WTC11 (cell line): ENCODE measurements at regions not wholly inside any gene's neighbourhood (a gene's known extent, or its start where the extent isn't known, plus 50 kb on each side); places are given as distances from the start of the nearest gene placed in this dataset.

Experiments
- ATAC-seq: fragments of 200-7000 bp; cut with Tn5 transposase; 2 replicates; pipeline ENCODE4 v1.10.0; 2021; ENCODE audit warnings: mild to moderate bottlenecking, moderate library complexity
- CTCF ChIA-PET: fragments of 300-600 bp; sonication (Branson Sonifier 250); formaldehyde crosslinking; loops from one replicate; lab custom pipeline; 2021; ENCODE audit warnings: antibody characterized with exemption; lab: Charles Lee
- POLR2A ChIA-PET: fragments of 350-600 bp; sonication (Branson Sonifier 250); formaldehyde crosslinking; loops from one replicate; lab custom pipeline; 2021; ENCODE audit warnings: antibody characterized with exemption; lab: Charles Lee
- DNase-seq: peaks from one replicate; pipeline ENCODE4 v3.0.0; 2021; ENCODE audit warnings: low spot score
- H3K27ac Mint-ChIP-seq: 2 replicates; pipeline ENCODE4 v1.8.0; 2021; ENCODE audit warnings: mixed read lengths
- H3K27me3 Mint-ChIP-seq: 2 replicates; pipeline ENCODE4 v1.8.0; 2021; ENCODE audit warnings: low read depth, mild to moderate bottlenecking, moderate library complexity, mixed read lengths
- H3K36me3 Mint-ChIP-seq: 2 replicates; pipeline ENCODE4 v1.8.0; 2021; ENCODE audit warnings: mixed read lengths
- H3K4me1 Mint-ChIP-seq: 2 replicates; pipeline ENCODE4 v1.8.0; 2022; ENCODE audit warnings: mixed read lengths
- H3K4me3 Mint-ChIP-seq: 2 replicates; pipeline ENCODE4 v1.8.0; 2021; ENCODE audit warnings: mild to moderate bottlenecking, moderate library complexity, mixed read lengths
- H3K9me3 Mint-ChIP-seq: 2 replicates; pipeline ENCODE4 v1.8.0; 2021; ENCODE audit warnings: mixed read lengths
- ATF1 ChIP-seq: sonication (generic); formaldehyde crosslinking; IDR thresholded peaks from 2 replicates; pipeline ENCODE4 v1.8.1; 2023; ENCODE audit warnings: mild to moderate bottlenecking, moderate library complexity, missing genetic modification reagents
- CREB1 ChIP-seq: sonication (generic); formaldehyde crosslinking; IDR thresholded peaks from 2 replicates; pipeline ENCODE4 v1.8.0; 2023; ENCODE audit warnings: mild to moderate bottlenecking, missing genetic modification reagents
- ETV6 ChIP-seq: sonication (generic); formaldehyde crosslinking; IDR thresholded peaks from 2 replicates; pipeline ENCODE4 v1.8.1; 2022; ENCODE audit warnings: mild to moderate bottlenecking, missing genetic modification reagents
- FOXJ3 ChIP-seq: sonication (generic); formaldehyde crosslinking; IDR thresholded peaks from 2 replicates; pipeline ENCODE4 v1.9.0; 2021; ENCODE audit warnings: missing genetic modification reagents, mild to moderate bottlenecking, borderline replicate concordance
- FOXK1 ChIP-seq: sonication (generic); formaldehyde crosslinking; IDR thresholded peaks from 2 replicates; pipeline ENCODE4 v1.8.0; 2022; ENCODE audit warnings: mild to moderate bottlenecking, moderate library complexity, missing genetic modification reagents
- GTF2I ChIP-seq: fragments of 250-450 bp; sonication (Bioruptor Pico); conservative IDR thresholded peaks from 2 replicates; pipeline ENCODE4 v1.4.0; 2021; ENCODE audit warnings: mild to moderate bottlenecking
- JAZF1 ChIP-seq: fragments of 250-450 bp; sonication (Bioruptor Pico); IDR thresholded peaks from 2 replicates; pipeline ENCODE4 v1.9.0; 2021; ENCODE audit warnings: moderate library complexity, mild to moderate bottlenecking, inconsistent platforms
- JUN ChIP-seq: sonication (generic); formaldehyde crosslinking; IDR thresholded peaks from 2 replicates; pipeline ENCODE4 v1.8.0; 2023; ENCODE audit warnings: mild to moderate bottlenecking, missing genetic modification reagents
- MYBL2 ChIP-seq: sonication (generic); formaldehyde crosslinking; IDR thresholded peaks from 2 replicates; pipeline ENCODE4 v1.8.1; 2023; ENCODE audit warnings: mild to moderate bottlenecking, moderate library complexity, missing genetic modification reagents
- NFATC4 ChIP-seq: fragments of 250-450 bp; sonication (Bioruptor Pico); IDR thresholded peaks from 2 replicates; pipeline ENCODE4 v1.9.0; 2021; ENCODE audit warnings: mild to moderate bottlenecking
- NR1H2 ChIP-seq: sonication (generic); formaldehyde crosslinking; IDR thresholded peaks from 2 replicates; pipeline ENCODE4 v1.9.0; 2021; ENCODE audit warnings: mild to moderate bottlenecking, moderate library complexity, missing genetic modification reagents
- NR2C2 ChIP-seq: sonication (generic); formaldehyde crosslinking; IDR thresholded peaks from 2 replicates; pipeline ENCODE4 v1.8.0; 2022; ENCODE audit warnings: mild to moderate bottlenecking, missing genetic modification reagents
- RORB ChIP-seq: fragments of 250-450 bp; sonication (Bioruptor Pico); IDR thresholded peaks from 2 replicates; pipeline ENCODE4 v1.9.0; 2021; ENCODE audit warnings: mild to moderate bottlenecking
- SP1 ChIP-seq: sonication (generic); formaldehyde crosslinking; conservative IDR thresholded peaks from 2 replicates; pipeline ENCODE4 v1.8.1; 2022; ENCODE audit warnings: missing genetic modification reagents
- TEAD1 ChIP-seq: sonication (generic); formaldehyde crosslinking; IDR thresholded peaks from 2 replicates; pipeline ENCODE4 v1.8.0; 2022; ENCODE audit warnings: mild to moderate bottlenecking, missing genetic modification reagents
- TEAD4 ChIP-seq: sonication (generic); formaldehyde crosslinking; IDR thresholded peaks from 2 replicates; pipeline ENCODE4 v1.8.0; 2022; ENCODE audit warnings: mild to moderate bottlenecking, missing genetic modification reagents
- TP53 ChIP-seq: sonication (generic); formaldehyde crosslinking; IDR thresholded peaks from 2 replicates; pipeline ENCODE4 v1.8.1; 2023; ENCODE audit warnings: mild to moderate bottlenecking, missing genetic modification reagents
- ZNF121 ChIP-seq: sonication (generic); formaldehyde crosslinking; IDR thresholded peaks from 2 replicates; pipeline ENCODE4 v1.8.0; 2023; ENCODE audit warnings: missing genetic modification reagents
- ZNF138 ChIP-seq: sonication (generic); formaldehyde crosslinking; conservative IDR thresholded peaks from 2 replicates; pipeline ENCODE4 v1.8.1; 2022; ENCODE audit warnings: mild to moderate bottlenecking, moderate library complexity, missing genetic modification reagents
- ZNF423 ChIP-seq: fragments of 250-450 bp; sonication (Bioruptor Pico); IDR thresholded peaks from 2 replicates; pipeline ENCODE4 v2.1.2; 2022; ENCODE audit warnings: mild to moderate bottlenecking, moderate library complexity
- TF ChIP-seq, protein P1 (sequence below): sonication (generic); formaldehyde crosslinking; IDR thresholded peaks from 2 replicates; pipeline ENCODE4 v1.8.0; 2022; ENCODE audit warnings: mild to moderate bottlenecking, missing genetic modification reagents
- TF ChIP-seq, protein P2 (sequence below): fragments of 250-450 bp; sonication (Bioruptor Pico); IDR thresholded peaks from 2 replicates; pipeline ENCODE4 v1.8.0; 2021; ENCODE audit warnings: mild to moderate bottlenecking
- TF ChIP-seq, protein P3 (sequence below): sonication (generic); formaldehyde crosslinking; IDR thresholded peaks from 2 replicates; pipeline ENCODE4 v1.8.1; 2023; ENCODE audit warnings: mild to moderate bottlenecking, missing genetic modification reagents, moderate library complexity
- TF ChIP-seq, protein P4 (sequence below): sonication (generic); formaldehyde crosslinking; IDR thresholded peaks from 2 replicates; pipeline ENCODE4 v1.8.1; 2022; ENCODE audit warnings: mild to moderate bottlenecking, moderate library complexity, missing genetic modification reagents

DNA sequence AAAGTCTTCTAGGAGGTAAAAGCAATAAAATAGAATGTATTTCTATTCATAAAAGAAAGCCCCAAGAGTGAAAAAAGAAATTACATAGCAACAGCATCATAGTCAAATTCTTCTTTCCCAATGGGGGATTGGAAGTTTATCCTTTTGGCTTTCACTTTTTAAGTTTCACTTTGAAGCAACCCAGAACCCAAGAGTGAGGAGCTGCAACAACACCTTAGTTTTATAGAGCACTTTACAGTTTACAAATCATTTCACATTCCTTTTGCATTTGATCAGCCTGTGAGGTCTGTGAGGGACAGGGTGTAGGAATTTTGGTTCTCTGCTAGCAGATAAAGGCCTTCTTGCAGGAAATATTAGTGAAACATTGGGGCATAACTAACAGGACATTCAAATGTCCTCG, 112.0 kb upstream of the NDP start (continued):
- TF ChIP-seq, protein P1, sequence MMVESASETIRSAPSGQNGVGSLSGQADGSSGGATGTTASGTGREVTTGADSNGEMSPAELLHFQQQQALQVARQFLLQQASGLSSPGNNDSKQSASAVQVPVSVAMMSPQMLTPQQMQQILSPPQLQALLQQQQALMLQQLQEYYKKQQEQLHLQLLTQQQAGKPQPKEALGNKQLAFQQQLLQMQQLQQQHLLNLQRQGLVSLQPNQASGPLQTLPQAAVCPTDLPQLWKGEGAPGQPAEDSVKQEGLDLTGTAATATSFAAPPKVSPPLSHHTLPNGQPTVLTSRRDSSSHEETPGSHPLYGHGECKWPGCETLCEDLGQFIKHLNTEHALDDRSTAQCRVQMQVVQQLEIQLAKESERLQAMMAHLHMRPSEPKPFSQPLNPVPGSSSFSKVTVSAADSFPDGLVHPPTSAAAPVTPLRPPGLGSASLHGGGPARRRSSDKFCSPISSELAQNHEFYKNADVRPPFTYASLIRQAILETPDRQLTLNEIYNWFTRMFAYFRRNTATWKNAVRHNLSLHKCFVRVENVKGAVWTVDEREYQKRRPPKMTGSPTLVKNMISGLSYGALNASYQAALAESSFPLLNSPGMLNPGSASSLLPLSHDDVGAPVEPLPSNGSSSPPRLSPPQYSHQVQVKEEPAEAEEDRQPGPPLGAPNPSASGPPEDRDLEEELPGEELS (CRISPR knock-in tag), result no peak
- TF ChIP-seq MYBL2 (CRISPR knock-in tag) (no peak), TP53 (no peak), FOXK1 (CRISPR knock-in tag) (no peak), NFATC4 (no peak), ZNF121 (CRISPR knock-in tag) (no peak), TEAD4 (no peak), NR1H2 (CRISPR knock-in tag) (no peak), ZNF138 (no peak)
- TF ChIP-seq, protein P2, sequence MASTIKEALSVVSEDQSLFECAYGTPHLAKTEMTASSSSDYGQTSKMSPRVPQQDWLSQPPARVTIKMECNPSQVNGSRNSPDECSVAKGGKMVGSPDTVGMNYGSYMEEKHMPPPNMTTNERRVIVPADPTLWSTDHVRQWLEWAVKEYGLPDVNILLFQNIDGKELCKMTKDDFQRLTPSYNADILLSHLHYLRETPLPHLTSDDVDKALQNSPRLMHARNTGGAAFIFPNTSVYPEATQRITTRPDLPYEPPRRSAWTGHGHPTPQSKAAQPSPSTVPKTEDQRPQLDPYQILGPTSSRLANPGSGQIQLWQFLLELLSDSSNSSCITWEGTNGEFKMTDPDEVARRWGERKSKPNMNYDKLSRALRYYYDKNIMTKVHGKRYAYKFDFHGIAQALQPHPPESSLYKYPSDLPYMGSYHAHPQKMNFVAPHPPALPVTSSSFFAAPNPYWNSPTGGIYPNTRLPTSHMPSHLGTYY (CRISPR knock-in tag), result no peak

DNA sequence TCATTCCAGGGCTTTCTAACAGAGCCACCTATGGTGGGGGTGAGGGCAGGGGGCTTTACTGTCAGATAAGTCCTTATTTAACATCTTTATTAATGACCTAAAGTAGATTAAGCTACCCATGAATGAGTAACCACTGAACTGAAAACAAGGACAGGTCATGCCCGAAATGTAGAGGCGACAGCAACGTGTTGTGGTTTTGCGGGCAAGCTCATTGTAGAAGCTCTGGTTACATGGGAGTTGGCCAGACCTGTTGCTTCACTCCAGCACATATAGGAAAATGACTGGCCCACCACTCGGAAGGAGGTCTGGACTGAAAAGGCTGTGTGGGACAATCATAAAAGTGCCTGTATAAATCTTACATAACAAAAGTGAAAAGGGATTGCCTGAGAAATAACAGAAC, 109.6 kb upstream of the NDP start:
- TF ChIP-seq, protein P3, sequence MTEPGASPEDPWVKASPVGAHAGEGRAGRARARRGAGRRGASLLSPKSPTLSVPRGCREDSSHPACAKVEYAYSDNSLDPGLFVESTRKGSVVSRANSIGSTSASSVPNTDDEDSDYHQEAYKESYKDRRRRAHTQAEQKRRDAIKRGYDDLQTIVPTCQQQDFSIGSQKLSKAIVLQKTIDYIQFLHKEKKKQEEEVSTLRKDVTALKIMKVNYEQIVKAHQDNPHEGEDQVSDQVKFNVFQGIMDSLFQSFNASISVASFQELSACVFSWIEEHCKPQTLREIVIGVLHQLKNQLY (CRISPR knock-in tag), result no peak
- TF ChIP-seq, protein P4, sequence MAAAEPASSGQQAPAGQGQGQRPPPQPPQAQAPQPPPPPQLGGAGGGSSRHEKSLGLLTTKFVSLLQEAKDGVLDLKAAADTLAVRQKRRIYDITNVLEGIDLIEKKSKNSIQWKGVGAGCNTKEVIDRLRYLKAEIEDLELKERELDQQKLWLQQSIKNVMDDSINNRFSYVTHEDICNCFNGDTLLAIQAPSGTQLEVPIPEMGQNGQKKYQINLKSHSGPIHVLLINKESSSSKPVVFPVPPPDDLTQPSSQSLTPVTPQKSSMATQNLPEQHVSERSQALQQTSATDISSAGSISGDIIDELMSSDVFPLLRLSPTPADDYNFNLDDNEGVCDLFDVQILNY (CRISPR knock-in tag), result no peak
- no peak for TF ChIP-seq FOXJ3
- no peak for TF ChIP-seq CREB1
- no peak for TF ChIP-seq JUN (CRISPR knock-in tag)
- TF ChIP-seq SP1, result no peak
- Mint-ChIP-seq H3K9me3 (peaks cover 10% of the 10 kb centered on the region), H3K27me3 (no peaks in the 10 kb centered on the region), H3K27ac (no peak overlapping the region), H3K36me3 (no peaks in the 10 kb centered on the region), H3K4me3 (no peak overlapping the region), H3K4me1 (no peaks in the 10 kb centered on the region)
- ChIA-PET POLR2A (no interaction called here), CTCF (no interaction called here)
- ATAC-seq (no peak), DNase-seq (no peak)

DNA sequence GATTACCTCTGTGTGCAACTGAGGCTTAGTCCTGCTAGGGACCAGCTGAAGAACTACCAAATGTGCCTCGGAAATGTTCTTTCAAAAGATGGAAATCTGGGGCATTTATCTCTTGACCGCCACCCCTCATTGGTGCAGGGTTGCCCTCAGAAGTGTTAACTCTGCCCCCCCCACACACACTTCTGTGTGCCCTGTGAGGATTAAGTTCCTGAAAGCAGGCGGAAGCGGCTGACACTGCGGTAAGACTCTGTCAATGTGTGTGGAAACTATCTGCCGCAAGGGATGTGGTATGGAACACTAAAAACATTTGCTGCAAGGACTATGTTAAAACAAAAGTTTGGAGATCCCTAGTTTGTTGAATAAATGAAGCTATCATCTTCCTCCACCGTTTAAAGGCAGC, 106.9 kb upstream of the NDP start:
- H3K36me3 Mint-ChIP-seq, result no peaks in the 10 kb centered on the region
- TF ChIP-seq NR1H2 (CRISPR knock-in tag) (no peak), ZNF423 (CRISPR knock-in tag) (no peak), SP1 (no peak), ATF1 (CRISPR knock-in tag) (no peak), NR2C2 (CRISPR knock-in tag) (no peak), JAZF1 (CRISPR knock-in tag) (no peak), GTF2I (CRISPR knock-in tag) (no peak), TEAD1 (CRISPR knock-in tag) (no peak), TP53 (no peak), ETV6 (CRISPR knock-in tag) (no peak), RORB (CRISPR knock-in tag) (no peak), CREB1 (no peak)
- TF ChIP-seq, protein P3 (CRISPR knock-in tag), result no peak
- TF ChIP-seq, protein P1 (CRISPR knock-in tag), result no peak
- TF ChIP-seq, protein P4 (CRISPR knock-in tag), result no peak
- no peaks in the 10 kb centered on the region for H3K4me1 Mint-ChIP-seq
- H3K4me3 Mint-ChIP-seq, result no peak overlapping the region
- ATAC-seq (no peak), DNase-seq (no peak)
- peaks cover 15% of the 10 kb centered on the region for H3K9me3 Mint-ChIP-seq
- H3K27ac Mint-ChIP-seq, result no peak overlapping the region
- no peaks in the 10 kb centered on the region for H3K27me3 Mint-ChIP-seq
- POLR2A ChIA-PET, result no interaction called here
- CTCF ChIA-PET, result no interaction called here
